ENCODE measurements at regions not wholly inside any gene's neighbourhood (a gene's known extent, or its start where the extent isn't known, plus 50 kb on each side); places are given as distances from the start of the nearest gene placed in this dataset.
"Not testable (repeated sequence)": the region's sequence is repeated elsewhere in the genome, so short reads cannot be mapped to it uniquely, and the experiment has no call there.

GRCh38 chr2:63725212-63725611 is 116.5 kb upstream of the UGP2 start:
- TF ChIP-seq, protein P1, sequence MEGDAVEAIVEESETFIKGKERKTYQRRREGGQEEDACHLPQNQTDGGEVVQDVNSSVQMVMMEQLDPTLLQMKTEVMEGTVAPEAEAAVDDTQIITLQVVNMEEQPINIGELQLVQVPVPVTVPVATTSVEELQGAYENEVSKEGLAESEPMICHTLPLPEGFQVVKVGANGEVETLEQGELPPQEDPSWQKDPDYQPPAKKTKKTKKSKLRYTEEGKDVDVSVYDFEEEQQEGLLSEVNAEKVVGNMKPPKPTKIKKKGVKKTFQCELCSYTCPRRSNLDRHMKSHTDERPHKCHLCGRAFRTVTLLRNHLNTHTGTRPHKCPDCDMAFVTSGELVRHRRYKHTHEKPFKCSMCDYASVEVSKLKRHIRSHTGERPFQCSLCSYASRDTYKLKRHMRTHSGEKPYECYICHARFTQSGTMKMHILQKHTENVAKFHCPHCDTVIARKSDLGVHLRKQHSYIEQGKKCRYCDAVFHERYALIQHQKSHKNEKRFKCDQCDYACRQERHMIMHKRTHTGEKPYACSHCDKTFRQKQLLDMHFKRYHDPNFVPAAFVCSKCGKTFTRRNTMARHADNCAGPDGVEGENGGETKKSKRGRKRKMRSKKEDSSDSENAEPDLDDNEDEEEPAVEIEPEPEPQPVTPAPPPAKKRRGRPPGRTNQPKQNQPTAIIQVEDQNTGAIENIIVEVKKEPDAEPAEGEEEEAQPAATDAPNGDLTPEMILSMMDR (IDR thresholded peaks at IDR 0.05): not testable (repeated sequence)
- TF ChIP-seq EP300, POLR2AphosphoS5 (IDR thresholded peaks at IDR 0.05): not testable (repeated sequence)

All from suprapubic skin (tissue), 4 donors.